Astrocyte of the spinal cord (primary cell): ENCODE measurements at regions not wholly inside any gene's neighbourhood (a gene's known extent, or its start where the extent isn't known, plus 50 kb on each side); places are given as distances from the start of the nearest gene placed in this dataset.
A peak's percentile ranks its signal among the peaks of the same experiment; 100 is the strongest.

Experiments
- DNase-seq: peaks from one replicate; pipeline ENCODE4 v3.0.0; 2011; ENCODE audit warnings: low read depth, low spot score
- H3K4me3 ChIP-seq: 2 replicates; pipeline ENCODE4 v1.5.1; 2011; ENCODE audit warnings: low read depth, mild to moderate bottlenecking, low read length, moderate library complexity
- in situ Hi-C: cut with HindIII; loops from 2 replicates; pipeline ENCODE4 v1.10.0; 2017; ENCODE audit warnings: low sequenced_read_pairs
- TF ChIP-seq, protein P1 (sequence below): IDR thresholded peaks from 2 replicates; pipeline ENCODE4 v1.5.1; 2012; ENCODE audit warnings: low read depth, mild to moderate bottlenecking, low read length, inconsistent platforms

DNA sequence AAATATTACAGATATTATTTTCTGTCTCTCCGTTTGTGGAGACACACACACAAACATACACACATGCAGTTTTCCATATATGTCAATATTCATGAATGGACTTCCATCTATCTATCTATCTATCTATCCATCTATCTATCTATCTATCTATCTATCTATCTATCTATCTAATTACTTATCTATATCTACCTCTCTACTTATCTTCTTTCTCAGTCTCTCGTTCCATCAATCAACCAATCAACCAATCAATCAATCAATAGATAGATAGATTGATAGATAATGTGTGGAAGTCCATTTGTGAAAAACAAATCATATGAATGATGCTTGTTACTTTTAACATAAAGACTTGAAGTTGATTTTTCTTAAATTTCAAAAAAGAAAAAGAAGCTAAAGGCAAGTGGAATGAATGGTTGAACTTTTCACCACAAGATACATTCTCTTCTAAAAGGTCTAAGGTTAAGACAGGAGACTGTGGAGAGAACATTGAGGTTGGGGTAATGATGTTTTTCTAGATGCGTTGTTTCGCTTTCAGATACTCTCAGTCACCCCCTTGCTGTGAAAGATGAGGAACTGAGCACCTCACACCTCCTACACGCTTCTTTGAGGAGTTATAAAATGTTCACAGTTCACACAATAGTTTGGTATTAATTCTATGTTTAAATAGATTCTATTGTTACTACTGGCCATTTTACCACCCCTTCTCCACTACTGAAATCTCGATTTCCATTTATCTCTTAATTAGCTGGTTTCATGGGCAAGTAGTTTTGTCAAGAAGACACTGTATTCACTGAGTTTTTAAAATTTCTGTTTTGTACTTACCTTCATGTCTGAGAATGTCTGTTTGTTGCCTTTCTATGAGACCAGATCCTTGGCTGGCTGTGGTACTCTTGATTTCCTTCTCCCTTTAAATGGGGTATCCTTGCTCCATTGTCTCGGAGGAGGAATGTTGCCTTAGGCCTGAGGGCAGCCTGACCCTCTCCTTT is 114.1 kb downstream of the EMX2 start:
- in situ Hi-C loops: no loop called here
- no peak for DNase-seq
- TF ChIP-seq, protein P1, sequence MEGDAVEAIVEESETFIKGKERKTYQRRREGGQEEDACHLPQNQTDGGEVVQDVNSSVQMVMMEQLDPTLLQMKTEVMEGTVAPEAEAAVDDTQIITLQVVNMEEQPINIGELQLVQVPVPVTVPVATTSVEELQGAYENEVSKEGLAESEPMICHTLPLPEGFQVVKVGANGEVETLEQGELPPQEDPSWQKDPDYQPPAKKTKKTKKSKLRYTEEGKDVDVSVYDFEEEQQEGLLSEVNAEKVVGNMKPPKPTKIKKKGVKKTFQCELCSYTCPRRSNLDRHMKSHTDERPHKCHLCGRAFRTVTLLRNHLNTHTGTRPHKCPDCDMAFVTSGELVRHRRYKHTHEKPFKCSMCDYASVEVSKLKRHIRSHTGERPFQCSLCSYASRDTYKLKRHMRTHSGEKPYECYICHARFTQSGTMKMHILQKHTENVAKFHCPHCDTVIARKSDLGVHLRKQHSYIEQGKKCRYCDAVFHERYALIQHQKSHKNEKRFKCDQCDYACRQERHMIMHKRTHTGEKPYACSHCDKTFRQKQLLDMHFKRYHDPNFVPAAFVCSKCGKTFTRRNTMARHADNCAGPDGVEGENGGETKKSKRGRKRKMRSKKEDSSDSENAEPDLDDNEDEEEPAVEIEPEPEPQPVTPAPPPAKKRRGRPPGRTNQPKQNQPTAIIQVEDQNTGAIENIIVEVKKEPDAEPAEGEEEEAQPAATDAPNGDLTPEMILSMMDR: no peak
- H3K4me3 ChIP-seq: no peak overlapping the region

GRCh38 chr10:117661316-117661715 is 118.8 kb downstream of the EMX2 start:
- H3K4me3 ChIP-seq: no peak overlapping the region
- TF ChIP-seq, protein P1: no peak
- DNase-seq: no peak
- in situ Hi-C loops: no loop called here

GRCh38 chr10:117662126-117662525 is 119.6 kb downstream of the EMX2 start:
- DNase-seq: no peak
- in situ Hi-C loops: no loop called here
- H3K4me3 ChIP-seq: no peak overlapping the region
- TF ChIP-seq, protein P1: no peak

DNA sequence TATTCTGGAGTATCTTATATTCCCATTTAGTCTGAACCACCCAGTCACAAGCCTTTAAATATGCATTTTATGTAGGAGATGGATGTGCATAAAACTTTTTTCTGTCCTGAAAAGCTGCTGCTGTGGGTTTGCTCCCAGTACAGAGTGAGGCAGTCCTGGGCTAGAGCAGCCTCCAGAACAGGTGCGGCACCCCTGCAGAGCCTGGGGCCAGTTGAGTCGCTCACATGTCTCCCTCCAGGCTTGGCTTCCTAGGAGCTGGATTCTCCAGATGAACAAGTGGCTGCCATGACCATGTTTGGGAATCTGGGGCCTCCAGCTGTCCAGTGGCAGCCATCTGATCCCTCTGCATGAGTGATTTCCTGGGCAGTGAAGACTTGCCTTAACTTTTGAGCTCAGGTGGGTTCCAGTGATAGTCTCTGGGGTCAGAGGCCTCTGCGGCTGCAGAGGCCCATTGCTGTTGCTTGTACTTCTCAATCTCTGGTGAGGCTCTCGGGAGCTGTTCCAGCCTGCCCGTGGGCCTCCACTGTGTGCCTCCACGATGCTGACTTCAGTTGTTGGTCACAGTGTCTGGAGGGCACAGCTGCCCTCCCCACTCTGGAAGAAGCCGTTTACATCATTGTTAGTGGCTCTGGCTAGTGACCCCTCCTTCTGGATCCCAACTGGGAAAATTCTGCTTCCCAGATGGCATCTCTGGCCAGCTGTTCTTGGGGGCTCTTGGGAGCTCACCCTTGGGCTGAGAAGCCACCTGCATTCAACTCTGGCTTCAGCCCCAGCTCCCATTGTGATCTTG is 120.4 kb downstream of the EMX2 start:
- in situ Hi-C loops: no loop called here
- no peak for DNase-seq
- H3K4me3 ChIP-seq: no peak overlapping the region
- TF ChIP-seq, protein P1: no peak

DNA sequence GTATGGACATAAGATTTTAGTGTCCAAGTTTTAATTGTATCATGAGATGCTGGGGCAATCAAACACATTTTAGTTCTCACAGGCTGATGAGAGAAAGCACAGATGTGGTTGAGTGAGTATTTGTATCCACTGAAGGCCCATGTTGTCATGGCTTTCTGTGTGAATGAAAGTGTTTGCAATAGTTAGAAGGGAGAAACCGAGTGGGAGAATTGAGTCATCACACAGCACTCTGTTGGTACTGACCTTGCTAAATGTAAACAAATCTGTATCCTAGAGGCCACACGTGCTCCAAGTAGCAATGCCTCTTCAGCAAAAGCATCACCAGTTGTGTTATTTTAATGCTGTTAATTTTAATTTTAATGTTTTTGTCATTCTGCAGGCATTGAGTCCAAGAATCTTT is 121.2 kb downstream of the EMX2 start:
- in situ Hi-C loops: no loop called here
- TF ChIP-seq, protein P1: no peak
- peak; percentile 85 for DNase-seq
- H3K4me3 ChIP-seq: no peak overlapping the region

DNA sequence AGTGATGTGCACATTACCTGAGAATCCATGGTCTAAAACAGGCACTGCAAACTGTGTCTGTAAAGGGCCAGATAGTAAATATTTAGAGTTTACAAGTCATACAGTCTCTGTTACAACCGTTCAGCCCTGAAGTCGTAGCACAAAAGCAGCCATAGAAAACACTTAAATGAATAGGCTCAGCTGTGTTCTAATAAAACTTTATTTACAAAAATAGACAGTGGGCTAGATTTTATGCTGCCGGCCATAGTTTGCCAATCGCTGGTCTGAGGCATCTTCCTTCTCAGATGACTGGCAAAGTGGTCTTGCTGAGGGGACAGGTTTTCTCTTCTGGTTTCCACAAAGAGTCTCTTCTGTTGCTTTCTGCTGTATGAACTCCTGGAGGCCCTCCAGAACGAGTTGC is 121.7 kb downstream of the EMX2 start:
- in situ Hi-C loops: no loop called here
- TF ChIP-seq, protein P1: no peak
- DNase-seq: no peak
- no peak overlapping the region for H3K4me3 ChIP-seq
